Subcutaneous abdominal adipose tissue (tissue), 5 donors: ENCODE measurements at regions not wholly inside any gene's neighbourhood (a gene's known extent, or its start where the extent isn't known, plus 50 kb on each side); places are given as distances from the start of the nearest gene placed in this dataset.

Experiments
- H3K27ac ChIP-seq: one replicate; pipeline ENCODE4 v1.7.0; 2013; ENCODE audit warnings: low read depth, mild to moderate bottlenecking, inconsistent platforms, low read length, moderate library complexity
- H3K27me3 ChIP-seq, 5 donors: one replicate each; pipeline ENCODE4 v1.7.0; 2013; ENCODE audit warnings: low read length in 5 of 5, inconsistent platforms in 1 of 5; ENCODE audit not compliant: control insufficient read depth in 5 of 5, insufficient read depth in 4 of 5
- H3K36me3 ChIP-seq, 5 donors: one replicate each; pipeline ENCODE4 v1.7.0; 2013; ENCODE audit warnings: low read length in 5 of 5; ENCODE audit not compliant: control insufficient read depth in 5 of 5, insufficient read depth in 5 of 5
- H3K4me1 ChIP-seq, 5 donors: one replicate each; pipeline ENCODE4 v1.7.0; 2013; ENCODE audit warnings: low read length in 5 of 5, mild to moderate bottlenecking in 3 of 5, moderate library complexity in 1 of 5; ENCODE audit not compliant: control insufficient read depth in 5 of 5, insufficient read depth in 5 of 5
- H3K4me3 ChIP-seq, 5 donors: one replicate each; pipeline ENCODE4 v1.7.0; 2013; ENCODE audit warnings: low read length in 5 of 5, low read depth in 1 of 5
- H3K9ac ChIP-seq, 5 donors: one replicate each; pipeline ENCODE4 v1.7.0; 2013; ENCODE audit warnings: low read length in 5 of 5, mild to moderate bottlenecking in 4 of 5, moderate library complexity in 3 of 5
- H3K9me3 ChIP-seq, 5 donors: one replicate each; pipeline ENCODE4 v1.7.0; 2013; ENCODE audit warnings: low read length in 5 of 5; ENCODE audit not compliant: control insufficient read depth in 5 of 5
- donor health status: healthy.
- donor health status: healthy.
- donor health status: healthy.
- donor health status: healthy.
- donor health status: healthy.

- Histone ChIP-seq H3K27ac (no peak overlapping the region), H3K36me3 (no peaks in the 10 kb centered on the region), H3K4me1 (no peaks in the 10 kb centered on the region), H3K9ac (no peak overlapping the region), H3K27me3 (no peaks in the 10 kb centered on the region), H3K4me3 (no peak overlapping the region), H3K9me3 (no peaks in the 10 kb centered on the region)
These were observed 146.3 kb downstream of the TMX3 start for GRCh38 chr18:68568364-68569155.

DNA sequence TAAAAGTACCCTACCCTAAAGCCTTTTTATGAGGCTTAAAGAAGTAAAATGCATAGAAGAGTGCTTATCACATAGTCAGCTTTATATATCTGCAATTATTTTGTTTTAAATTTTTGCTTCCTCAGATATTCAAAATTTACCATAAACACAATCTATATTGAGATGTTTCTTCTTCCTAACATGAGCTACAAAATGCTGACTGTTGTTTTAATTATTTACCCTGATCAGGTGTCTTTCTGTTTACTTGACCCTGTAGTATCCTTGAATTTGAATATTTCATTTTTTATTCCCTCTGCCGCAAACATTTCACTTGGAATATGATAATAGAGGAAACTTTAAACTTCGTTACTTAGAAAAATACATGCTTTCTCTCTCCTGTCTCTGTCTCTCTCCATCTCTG, 147.9 kb downstream of the TMX3 start:
- no peaks in the 10 kb centered on the region for H3K27me3 ChIP-seq
- no peak overlapping the region for H3K4me3 ChIP-seq
- no peaks in the 10 kb centered on the region for H3K4me1 ChIP-seq
- H3K27ac ChIP-seq, result no peak overlapping the region
- no peaks in the 10 kb centered on the region for H3K36me3 ChIP-seq
- no peak overlapping the region for H3K9ac ChIP-seq
- no peaks in the 10 kb centered on the region for H3K9me3 ChIP-seq

GRCh38 chr18:68564961-68565360, 149.9 kb downstream of the TMX3 start:
- Histone ChIP-seq H3K4me3 (no peak overlapping the region), H3K9ac (no peak overlapping the region), H3K9me3 (no peaks in the 10 kb centered on the region), H3K27me3 (no peaks in the 10 kb centered on the region), H3K27ac (no peak overlapping the region), H3K36me3 (no peaks in the 10 kb centered on the region), H3K4me1 (no peaks in the 10 kb centered on the region)

- no peak overlapping the region for H3K27ac ChIP-seq
- H3K9ac ChIP-seq, result no peak overlapping the region
- no peak overlapping the region for H3K4me3 ChIP-seq
- no peaks in the 10 kb centered on the region for H3K4me1 ChIP-seq
- H3K27me3 ChIP-seq, result no peaks in the 10 kb centered on the region
- H3K9me3 ChIP-seq, result no peaks in the 10 kb centered on the region
- H3K36me3 ChIP-seq, result no peaks in the 10 kb centered on the region
These were observed 150.6 kb downstream of the TMX3 start for GRCh38 chr18:68564351-68564750.

DNA sequence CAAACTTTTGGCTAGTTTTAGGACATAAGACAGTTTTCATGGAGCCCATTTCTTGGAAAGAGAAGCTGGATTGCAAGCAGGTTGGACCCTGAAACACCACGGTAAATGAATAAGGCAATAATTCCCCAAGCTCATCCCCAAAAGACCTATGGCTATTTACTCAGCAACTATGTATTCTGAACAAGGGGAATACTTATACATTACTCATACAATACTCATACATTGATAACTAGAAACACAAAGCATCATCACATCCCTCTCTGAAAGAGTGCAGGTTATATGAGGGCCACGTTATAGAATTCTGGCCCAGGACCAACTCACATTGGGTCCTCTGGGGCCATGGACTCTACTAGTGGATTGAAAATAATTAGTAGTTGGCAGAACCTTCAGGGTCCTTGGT, 154.8 kb downstream of the TMX3 start:
- H3K4me3 ChIP-seq, result no peak overlapping the region
- no peak overlapping the region for H3K27ac ChIP-seq
- H3K36me3 ChIP-seq, result no peaks in the 10 kb centered on the region
- H3K9me3 ChIP-seq, result no peaks in the 10 kb centered on the region
- H3K27me3 ChIP-seq, result no peaks in the 10 kb centered on the region
- H3K9ac ChIP-seq, result no peak overlapping the region
- peaks cover 0 to 2% (median 0%) of the 10 kb centered on the region in 5 donors for H3K4me1 ChIP-seq

GRCh38 chr18:68557183-68557582, 157.7 kb downstream of the TMX3 start:
- H3K27me3 ChIP-seq, result no peaks in the 10 kb centered on the region
- no peaks in the 10 kb centered on the region for H3K9me3 ChIP-seq
- no peak overlapping the region for H3K9ac ChIP-seq
- no peak overlapping the region for H3K27ac ChIP-seq
- no peak overlapping the region for H3K4me3 ChIP-seq
- no peaks in the 10 kb centered on the region for H3K36me3 ChIP-seq
- H3K4me1 ChIP-seq, result peaks cover 0 to 2% (median 0%) of the 10 kb centered on the region in 5 donors

DNA sequence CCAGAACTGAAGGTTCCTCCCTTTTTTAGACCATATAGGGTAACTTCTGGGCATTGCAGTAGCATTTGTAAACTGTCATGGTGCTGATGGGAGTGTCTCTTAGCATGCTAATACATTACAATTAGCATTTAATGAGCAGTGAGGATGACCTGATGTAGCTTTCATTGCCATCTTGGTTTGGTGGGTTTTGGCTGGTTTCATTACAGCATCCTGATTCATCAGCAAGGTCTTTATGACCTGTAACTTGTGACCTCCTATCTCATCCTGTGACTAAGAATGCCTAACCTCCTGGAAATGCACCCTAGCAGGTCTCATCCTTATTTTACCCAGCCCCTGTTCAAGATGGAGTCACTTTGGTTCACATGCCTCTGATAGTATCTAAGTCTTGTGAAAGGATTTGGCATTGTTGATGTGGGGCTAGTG, 159.0 kb downstream of the TMX3 start:
- Histone ChIP-seq H3K27me3 (no peaks in the 10 kb centered on the region), H3K4me3 (no peak overlapping the region), H3K9me3 (no peaks in the 10 kb centered on the region), H3K4me1 (peaks cover 0 to 2% (median 0%) of the 10 kb centered on the region in 5 donors), H3K36me3 (no peaks in the 10 kb centered on the region), H3K27ac (no peak overlapping the region), H3K9ac (no peak overlapping the region)

DNA sequence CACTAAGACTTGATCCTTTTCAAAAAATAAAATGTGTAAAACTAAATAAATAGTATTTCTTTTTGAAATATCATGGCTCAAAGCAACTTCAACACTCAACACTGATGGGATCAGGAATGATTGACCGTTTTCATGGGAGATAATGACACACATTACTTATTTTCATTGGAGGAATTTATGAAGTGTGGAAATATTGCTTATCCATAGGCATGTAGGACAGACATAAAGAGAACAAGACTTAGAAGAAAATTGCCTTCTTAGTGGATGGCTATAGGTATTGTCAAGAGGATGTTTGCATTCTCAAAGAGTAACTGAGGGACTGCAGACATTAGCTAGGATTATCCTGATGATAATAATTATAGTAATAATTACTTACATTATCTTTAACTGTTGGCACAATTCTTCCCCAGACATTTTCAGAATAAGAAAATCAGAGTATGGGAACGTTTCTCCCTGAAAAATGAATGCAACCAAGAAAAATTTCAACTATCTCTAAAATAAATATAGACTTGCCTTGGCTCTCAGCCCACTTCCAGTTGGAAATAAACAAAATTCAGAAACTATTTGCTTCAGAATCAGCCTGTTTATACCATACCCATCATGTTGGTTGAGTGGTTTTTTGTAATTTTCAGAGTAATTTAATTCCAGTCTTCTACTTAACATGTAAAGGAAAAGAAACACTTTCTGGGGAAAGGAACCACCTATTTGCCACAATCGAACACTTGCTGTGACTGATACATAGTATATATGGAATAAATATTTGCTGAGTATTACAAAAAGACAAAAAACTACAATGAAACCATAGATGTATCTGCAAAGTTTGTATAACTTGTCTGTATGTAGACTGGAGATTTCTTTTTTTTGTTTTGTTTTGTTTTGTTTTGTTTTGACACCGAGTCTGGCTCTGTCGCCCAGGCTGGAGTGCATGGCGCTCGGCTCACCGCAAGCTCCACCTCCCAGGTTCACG, 165.7 kb downstream of the TMX3 start:
- Histone ChIP-seq H3K27ac (no peak overlapping the region), H3K4me1 (no peaks in the 10 kb centered on the region), H3K4me3 (no peak overlapping the region)

GRCh38 chr18:68543344-68543743, 171.6 kb downstream of the TMX3 start:
- Histone ChIP-seq H3K4me3 (no peak overlapping the region), H3K36me3 (no peaks in the 10 kb centered on the region), H3K27ac (no peak overlapping the region), H3K9ac (no peak overlapping the region), H3K4me1 (no peaks in the 10 kb centered on the region), H3K9me3 (no peaks in the 10 kb centered on the region), H3K27me3 (no peaks in the 10 kb centered on the region)

More for the DNA sequence above, 165.7 kb downstream of the TMX3 start:
- H3K27me3 ChIP-seq, result no peaks in the 10 kb centered on the region
- H3K9ac ChIP-seq, result no peak overlapping the region
- no peaks in the 10 kb centered on the region for H3K9me3 ChIP-seq
- no peaks in the 10 kb centered on the region for H3K36me3 ChIP-seq

GRCh38 chr18:68542846-68543245, 172.1 kb downstream of the TMX3 start:
- Histone ChIP-seq H3K4me1 (no peaks in the 10 kb centered on the region), H3K27ac (no peak overlapping the region), H3K4me3 (no peak overlapping the region)

More at GRCh38 chr18:68542846-68543245, 172.1 kb downstream of the TMX3 start:
- Histone ChIP-seq H3K27me3 (no peaks in the 10 kb centered on the region), H3K9ac (no peak overlapping the region), H3K9me3 (no peaks in the 10 kb centered on the region), H3K36me3 (no peaks in the 10 kb centered on the region)
